Activated CD8-positive, alpha-beta memory T cell treated with anti-CD3 and anti-CD28 coated beads, Interleukin-2, amount 50 U/mL, for 4 hours (primary cell): ENCODE measurements at regions not wholly inside any gene's neighbourhood (a gene's known extent, or its start where the extent isn't known, plus 50 kb on each side); places are given as distances from the start of the nearest gene placed in this dataset.

Source experiments
- DNase-seq: peaks from one replicate; pipeline ENCODE4 v3.0.0-alpha.2; 2020

DNA sequence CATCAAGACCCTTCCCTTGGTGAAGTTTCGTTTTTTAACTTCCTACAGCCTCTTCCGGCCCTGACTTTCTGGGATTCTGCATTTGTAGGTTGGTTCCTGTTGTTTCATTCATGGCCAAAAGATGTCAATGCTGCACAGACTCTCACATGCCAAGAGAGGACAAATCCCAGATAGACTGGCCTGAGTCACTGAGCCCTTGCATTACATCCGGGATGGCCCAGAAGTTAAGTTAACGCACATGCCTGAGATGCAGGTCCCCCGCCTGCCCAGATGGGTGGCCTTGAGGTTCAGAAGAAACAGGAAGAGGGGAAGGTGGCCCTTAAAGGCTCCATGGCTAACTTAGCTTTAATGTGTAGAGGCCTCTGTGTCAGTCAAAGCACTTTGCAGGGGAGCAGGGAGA, 51.6 kb upstream of the SRGAP3 start:
- no peak for DNase-seq

DNA sequence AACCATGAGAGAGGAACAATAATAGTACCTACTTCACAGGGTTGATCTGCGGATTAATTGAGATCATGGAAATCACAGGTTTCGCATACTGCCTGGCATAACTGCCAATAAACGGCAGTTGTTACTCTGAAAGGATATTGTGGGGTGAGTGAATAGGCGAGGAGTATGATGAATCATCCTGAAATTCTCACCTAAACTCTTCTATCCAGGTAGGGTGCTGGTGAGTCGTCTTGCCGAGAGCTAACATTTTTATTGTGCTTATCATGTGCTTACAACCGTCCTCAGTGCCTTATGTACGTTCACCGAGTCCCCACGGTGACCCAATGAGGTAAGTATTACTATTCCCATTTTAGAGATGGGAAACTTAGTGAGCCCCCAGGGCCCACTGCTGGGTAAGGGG, 52.4 kb upstream of the SRGAP3 start:
- DNase-seq = no peak

DNA sequence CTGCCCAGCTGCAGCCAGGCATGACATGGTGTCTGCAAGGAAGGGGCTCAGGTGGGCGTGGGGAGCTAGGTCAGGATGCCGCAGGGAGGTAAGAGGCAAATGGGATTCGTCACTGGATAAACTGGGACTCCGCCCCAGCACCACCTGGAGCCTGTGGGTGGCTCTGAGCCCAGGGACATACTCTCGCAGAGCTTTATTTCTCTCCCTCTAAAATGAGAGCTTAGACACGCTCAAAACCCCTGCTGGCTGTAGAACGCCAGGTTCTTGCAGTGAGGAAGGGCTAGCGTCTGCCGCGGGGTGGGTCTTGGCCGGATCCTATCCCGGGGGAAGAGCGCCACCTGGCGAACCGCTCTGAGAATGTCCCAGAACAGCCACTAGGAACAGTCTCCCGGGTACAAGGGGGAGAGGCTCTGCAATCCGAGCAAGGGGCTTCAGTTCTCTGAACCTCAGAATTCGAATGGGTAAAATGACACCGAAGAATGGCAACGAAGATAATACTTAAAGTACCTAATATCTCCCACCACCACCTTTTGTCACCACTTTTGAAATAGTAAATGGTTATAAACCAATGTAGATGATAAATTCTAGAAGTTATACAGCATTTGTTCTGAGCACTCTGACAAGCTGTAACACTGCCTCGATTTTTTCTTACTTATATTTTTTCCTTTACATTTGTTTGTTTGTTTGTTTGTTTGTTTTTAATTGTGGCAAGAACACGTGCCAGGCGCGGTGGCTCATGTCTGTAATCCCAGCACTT, 53.2 kb upstream of the SRGAP3 start:
- peak; percentile 76 for DNase-seq

- no peak for DNase-seq
Observed at GRCh38 chr3:9308298-9308990, 54.4 kb upstream of the THUMPD3 start.

DNA sequence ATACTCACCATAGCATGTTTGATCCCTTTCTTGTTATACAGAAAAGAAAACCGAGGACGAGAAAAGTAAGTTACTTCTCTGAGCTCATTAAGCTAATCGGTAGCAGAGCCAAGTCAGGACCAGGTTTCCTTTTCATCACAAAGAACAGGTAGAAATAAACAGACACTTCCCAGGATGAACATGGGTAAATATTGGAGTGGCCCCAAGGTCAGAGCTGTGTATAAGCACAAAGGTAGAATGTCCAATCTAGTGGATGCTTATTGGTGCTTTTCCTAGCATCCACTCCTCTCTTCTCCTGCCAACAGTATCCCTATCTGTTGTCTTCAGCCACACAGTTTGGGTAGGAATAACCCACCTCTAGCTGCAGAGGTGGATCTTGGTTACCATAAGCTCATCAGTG, 52.8 kb upstream of the THUMPD3 start:
- no peak for DNase-seq

DNA sequence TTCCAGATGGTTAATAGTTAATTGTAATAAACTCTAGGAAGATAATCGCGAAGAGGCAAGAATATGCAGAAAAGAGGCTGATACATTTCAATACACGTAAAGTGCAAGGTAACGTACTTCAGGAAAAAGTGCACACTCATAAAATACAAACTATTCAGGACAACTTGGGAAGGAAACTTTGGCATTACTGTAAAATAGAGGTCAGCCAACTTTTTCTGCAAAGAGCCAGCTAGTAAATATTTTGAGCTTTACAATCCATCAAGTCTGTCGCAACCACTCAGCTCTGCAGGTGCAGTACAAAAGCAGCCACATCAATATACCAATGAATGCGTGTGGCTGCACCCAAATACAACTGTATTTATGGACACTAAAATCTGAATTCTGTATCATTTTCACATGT, 51.6 kb upstream of the THUMPD3 start:
- DNase-seq = no peak
